K562 (cell line): ENCODE measurements at regions not wholly inside any gene's neighbourhood (a gene's known extent, or its start where the extent isn't known, plus 50 kb on each side); places are given as distances from the start of the nearest gene placed in this dataset.

Experiments used
- ATAC-seq: fragments of 200-7000 bp; cut with Tn5 transposase; 3 replicates; pipeline ENCODE4 v1.9.1; 2020; ENCODE audit warnings: moderate library complexity
- BruUV-seq: library from RNA; stranded (reverse); fragments of 400-500 nt; replicated peaks from 2 replicates; lab custom pipeline; 2021; lab: Mats Ljungman, UMichigan
- CTCF ChIA-PET: fragments of 300-600 bp; formaldehyde crosslinking; extraction: SDS; loops from one replicate; lab custom pipeline; 2021; ENCODE audit warnings: low intra/inter-chr PET ratio; lab: Yijun Ruan, JAX
- POLR2A ChIA-PET: fragments of 300-600, 350-650 bp; sonication (Branson Sonifier 250); formaldehyde crosslinking; extraction: SDS; loops from one replicate; lab custom pipeline; 2021; ENCODE audit warnings: antibody characterized with exemption, inconsistent platforms; lab: Yijun Ruan, JAX
- DNase-seq, 4 experiments: peaks; one replicate each; pipeline versions ENCODE4 v3.0.0 to v3.0.0-alpha.2; 2011 to 2018; ENCODE audit warnings: low spot score in 3 of 4, mixed read lengths in 3 of 4; ENCODE audit errors: extremely low read depth in 1 of 4
- FAIRE-seq: peaks from 2 replicates; lab custom pipeline; 2011; peaks lifted over from hg19 to GRCh38; lab: Jason Lieb, UNC
- H2AFZ ChIP-seq: 2 replicates; pipeline ENCODE4 v1.6.0; 2011; ENCODE audit warnings: low read depth, low read length, control low read depth, inconsistent platforms
- H3K27ac ChIP-seq: fragments of 200-600 bp; 3 replicates; pipeline ENCODE4 v1.8.0; 2011; ENCODE audit warnings: low read depth, mild to moderate bottlenecking, control low read depth, inconsistent platforms, low read length, moderate library complexity, mixed read lengths; ENCODE audit errors: extremely low read depth
- H3K27me3 ChIP-seq, 2 experiments: fragments of 300-600 bp in 1 of 2; 2 replicates in 1 of 2; 3 replicates in 1 of 2; pipeline versions ENCODE4 v1.6.0 to v1.8.0; 2011; ENCODE audit warnings: inconsistent platforms in 2 of 2, low read length in 2 of 2, mild to moderate bottlenecking in 1 of 2, mixed read lengths in 1 of 2, moderate library complexity in 1 of 2; ENCODE audit not compliant: control insufficient read depth in 2 of 2, insufficient read depth in 2 of 2
- H3K36me3 ChIP-seq: fragments of 300-600 bp; 3 replicates; pipeline ENCODE4 v1.8.0; 2011; ENCODE audit warnings: mild to moderate bottlenecking, low read length, inconsistent platforms; ENCODE audit not compliant: control insufficient read depth, insufficient read depth
- H3K4me1 ChIP-seq, 2 experiments: fragments of 200-600 bp in 1 of 2; replicated peaks in 1 of 2; 2 replicates in 1 of 2; 3 replicates in 1 of 2; pipeline versions ENCODE4 v1.5.1 to v1.8.0; 2011; ENCODE audit warnings: inconsistent platforms in 2 of 2, low read length in 2 of 2, mild to moderate bottlenecking in 1 of 2, mixed read lengths in 1 of 2, moderate library complexity in 1 of 2; ENCODE audit not compliant: control insufficient read depth in 2 of 2, insufficient read depth in 2 of 2
- H3K4me2 ChIP-seq: 2 replicates; pipeline ENCODE4 v1.6.1; 2011; ENCODE audit warnings: low read length, control low read depth, inconsistent platforms, mixed read lengths; ENCODE audit not compliant: insufficient read depth
- H3K4me3 ChIP-seq: fragments of 200-600 bp; sonication (generic), shearing (Covaris generic); 2 replicates; pipeline ENCODE4 v1.5.1; 2016; ENCODE audit warnings: control low read depth, inconsistent platforms
- H3K79me2 ChIP-seq: fragments of 200-600 bp; 3 replicates; pipeline ENCODE4 v1.8.0; 2011; ENCODE audit warnings: low read length, inconsistent platforms; ENCODE audit not compliant: control insufficient read depth, insufficient read depth
- H3K9ac ChIP-seq, 2 experiments: 2 replicates each; pipeline versions ENCODE4 v1.6.0 to v1.6.1; 2011; ENCODE audit warnings: low read depth in 2 of 2, low read length in 2 of 2, control low read depth in 1 of 2, inconsistent platforms in 1 of 2, mild to moderate bottlenecking in 1 of 2, mixed read lengths in 1 of 2; ENCODE audit not compliant: insufficient read depth in 1 of 2
- H3K9me1 ChIP-seq: one replicate; pipeline ENCODE4 v1.6.0; 2011; ENCODE audit warnings: inconsistent platforms, mild to moderate bottlenecking, low read length, moderate library complexity; ENCODE audit not compliant: control insufficient read depth, insufficient read depth
- H3K9me3 ChIP-seq: replicated peaks from 2 replicates; pipeline ENCODE4 v1.5.1; 2011; ENCODE audit warnings: low read depth, low read length, inconsistent platforms; ENCODE audit not compliant: control insufficient read depth, insufficient read depth
- H4K20me1 ChIP-seq: replicated peaks from 2 replicates; pipeline ENCODE4 v1.6.1; 2011; ENCODE audit warnings: low read length, inconsistent platforms, mixed read lengths; ENCODE audit not compliant: control insufficient read depth, insufficient read depth
- ARID1B ChIP-seq: fragments of 450-650 bp; IDR thresholded peaks from 2 replicates; pipeline ENCODE4 v1.6.1; 2016; ENCODE audit warnings: antibody characterized with exemption, mild to moderate bottlenecking, inconsistent platforms
- ELF4 ChIP-seq: fragments of 450-650 bp; formaldehyde crosslinking; IDR thresholded peaks from 2 replicates; pipeline ENCODE4 v1.4.0; 2022; ENCODE audit warnings: missing genetic modification characterization
- GTF2E2 ChIP-seq: fragments of 200-800 bp; sonication (Bioruptor generic); IDR thresholded peaks from 2 replicates; pipeline ENCODE4 v1.6.1; 2016; ENCODE audit warnings: missing genetic modification characterization, missing compliant biosample characterization
- ZBTB1 ChIP-seq: sonication (generic); formaldehyde crosslinking; IDR thresholded peaks from 2 replicates; pipeline ENCODE4 v1.8.1; 2023; ENCODE audit warnings: missing genetic modification reagents, low read depth, mild to moderate bottlenecking, borderline replicate concordance
- ZNF57 ChIP-seq: fragments of 450-650 bp; formaldehyde crosslinking; IDR thresholded peaks from 2 replicates; pipeline ENCODE4 v1.4.0; 2020; ENCODE audit warnings: mild to moderate bottlenecking, moderate library complexity
- WGBS: fragments of 100-300 bp; shearing (Covaris generic); methylation state at CpG from one replicate; pipeline ENCODE4 v1.1.6; 2016; ENCODE audit warnings: low coverage, mixed read lengths; ENCODE audit not compliant: insufficient coverage; ENCODE audit errors: missing lambda C conversion rate; 5-methylcytosine and 5-hydroxymethylcytosine counted together
- in situ Hi-C: fragments of 300-500 bp; cut with MboI; formaldehyde crosslinking; loops from 4 replicates; pipeline ENCODE4 v1.15.0; 2018; ENCODE audit warnings: inconsistent platforms, mixed read lengths
- intact Hi-C: fragments of 100-400 bp; cut with micrococcal nuclease; formaldehyde crosslinking; loops from 2 replicates; pipeline ENCODE4 v1.14.2; 2022
- TF ChIP-seq, protein P1 (sequence below): fragments of 450-650 bp; IDR thresholded peaks from 2 replicates; pipeline ENCODE4 v1.6.1; 2017; ENCODE audit warnings: mild to moderate bottlenecking, moderate library complexity

DNA sequence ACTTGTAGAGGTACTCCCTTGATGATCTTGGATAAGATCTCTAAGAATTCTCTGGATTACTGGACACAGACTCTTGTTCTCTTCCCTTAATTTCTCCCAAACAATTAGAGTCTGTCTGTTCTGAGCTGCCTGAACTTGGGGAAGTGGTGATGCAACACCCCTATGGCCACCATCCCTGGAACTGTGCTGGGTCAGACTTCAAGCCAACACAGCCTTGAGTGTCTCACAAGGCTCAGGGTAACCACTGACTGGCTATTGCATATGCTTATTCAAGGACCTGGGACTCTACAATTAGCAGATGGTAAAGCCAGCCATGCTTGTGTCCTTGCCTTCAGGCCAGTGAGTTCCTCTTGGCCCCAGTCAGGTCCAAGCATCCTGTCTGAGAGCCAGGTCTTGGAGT is 504.5 kb downstream of the MAN2A1 start:
- ChIA-PET CTCF (no interaction called here), POLR2A (no interaction called here)
- no peak for ATAC-seq
- H3K4me1 ChIP-seq = no peaks in the 10 kb centered on the region
- BruUV-seq = no TSS peak
- H3K9ac ChIP-seq = no peak overlapping the region
- no peaks in the 10 kb centered on the region for H3K36me3 ChIP-seq
- H3K79me2 ChIP-seq = no peaks in the 10 kb centered on the region
- H4K20me1 ChIP-seq = no peaks in the 10 kb centered on the region
- intact Hi-C loops (loop anchor here (10.0 kb wide), 1 partner anchor 1081 kb away; no protein-coding TSS in a partner anchor), in situ Hi-C loops (loop anchor here (10.0 kb wide), 1 partner anchor 201 kb away; no protein-coding TSS in a partner anchor)
- H3K4me3 ChIP-seq = no peak overlapping the region
- FAIRE-seq = no peak
- no peak overlapping the region for H2AFZ ChIP-seq
- H3K27ac ChIP-seq = no peak overlapping the region
- no peak for TF ChIP-seq GTF2E2
- no peak for TF ChIP-seq ELF4 (CRISPR knock-in tag)
- H3K9me1 ChIP-seq = no peaks in the 10 kb centered on the region
- H3K9me3 ChIP-seq = no peaks in the 10 kb centered on the region
- no peaks in the 10 kb centered on the region for H3K27me3 ChIP-seq
- no peak overlapping the region for H3K4me2 ChIP-seq
- DNase-seq = no peak

DNA sequence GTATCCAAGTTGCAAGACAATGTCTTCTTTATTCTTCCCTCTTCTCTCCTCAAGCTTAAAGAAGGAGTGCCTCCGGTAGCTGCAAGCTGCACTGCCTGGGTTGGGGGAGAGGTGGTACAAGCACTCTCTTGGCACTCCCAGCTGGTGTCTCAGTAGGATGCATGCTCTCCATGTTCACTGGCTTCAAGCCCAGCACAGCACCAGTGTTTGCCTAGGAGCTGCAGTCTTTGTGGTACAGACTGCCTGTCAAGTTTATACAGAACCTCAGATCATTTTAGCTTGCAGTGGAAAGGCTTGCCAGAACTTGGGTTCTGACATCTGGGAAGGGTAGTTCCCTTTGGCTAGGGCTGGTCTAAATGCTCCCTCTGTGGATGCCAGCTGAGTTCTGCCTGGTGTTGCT is 505.6 kb downstream of the MAN2A1 start:
- FAIRE-seq (no peak), DNase-seq (no peak), ATAC-seq (no peak)
- Histone ChIP-seq H2AFZ (no peak overlapping the region), H3K4me2 (no peak overlapping the region), H3K9me1 (no peaks in the 10 kb centered on the region), H4K20me1 (no peaks in the 10 kb centered on the region), H3K79me2 (no peaks in the 10 kb centered on the region), H3K36me3 (no peaks in the 10 kb centered on the region), H3K9me3 (no peaks in the 10 kb centered on the region), H3K9ac (no peak overlapping the region), H3K27me3 (no peaks in the 10 kb centered on the region), H3K4me1 (no peaks in the 10 kb centered on the region), H3K4me3 (no peak overlapping the region), H3K27ac (no peak overlapping the region)
- WGBS = 0% methylated on average over 1 of the region's 1 CpG
- CTCF ChIA-PET = no interaction called here
- POLR2A ChIA-PET = interaction anchor here (1.1 kb wide), 1 partner anchor 16 kb away, joined by 3 read pairs; no protein-coding TSS in a partner anchor
- no TSS peak for BruUV-seq
- in situ Hi-C loops = loop anchor here (10.0 kb wide), 1 partner anchor 200 kb away; no protein-coding TSS in a partner anchor
- TF ChIP-seq ARID1B (no peak), ZNF57 (no peak), ZBTB1 (no peak)
- TF ChIP-seq, protein P1, sequence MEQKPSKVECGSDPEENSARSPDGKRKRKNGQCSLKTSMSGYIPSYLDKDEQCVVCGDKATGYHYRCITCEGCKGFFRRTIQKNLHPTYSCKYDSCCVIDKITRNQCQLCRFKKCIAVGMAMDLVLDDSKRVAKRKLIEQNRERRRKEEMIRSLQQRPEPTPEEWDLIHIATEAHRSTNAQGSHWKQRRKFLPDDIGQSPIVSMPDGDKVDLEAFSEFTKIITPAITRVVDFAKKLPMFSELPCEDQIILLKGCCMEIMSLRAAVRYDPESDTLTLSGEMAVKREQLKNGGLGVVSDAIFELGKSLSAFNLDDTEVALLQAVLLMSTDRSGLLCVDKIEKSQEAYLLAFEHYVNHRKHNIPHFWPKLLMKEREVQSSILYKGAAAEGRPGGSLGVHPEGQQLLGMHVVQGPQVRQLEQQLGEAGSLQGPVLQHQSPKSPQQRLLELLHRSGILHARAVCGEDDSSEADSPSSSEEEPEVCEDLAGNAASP = no peak
- intact Hi-C loops = loop anchor here (10.0 kb wide), 1 partner anchor 1080 kb away; no protein-coding TSS in a partner anchor
